HCT116 (cell line): ENCODE measurements at regions not wholly inside any gene's neighbourhood (a gene's known extent, or its start where the extent isn't known, plus 50 kb on each side); places are given as distances from the start of the nearest gene placed in this dataset.

Experiments used
- ATAC-seq: fragments of 200-7000 bp; cut with Tn5 transposase; 2 replicates; pipeline ENCODE4 v1.9.1; 2020; ENCODE audit warnings: mild to moderate bottlenecking, moderate library complexity
- BruUV-seq: library from RNA; stranded (reverse); fragments of 400-500 nt; replicated peaks from 2 replicates; lab custom pipeline; 2021; lab: Mats Ljungman, UMichigan
- CTCF ChIA-PET: fragments of 300-600 bp; sonication (Branson Sonifier 250); formaldehyde crosslinking; loops from one replicate; lab custom pipeline; 2021; ENCODE audit warnings: antibody characterized with exemption; lab: Charles Lee
- POLR2A ChIA-PET: fragments of 300-600, 350-600 bp; sonication (Branson Sonifier 250); formaldehyde crosslinking; loops from one replicate; lab custom pipeline; 2021; ENCODE audit warnings: antibody characterized with exemption; lab: Charles Lee
- RAD21 ChIA-PET, 2 experiments: fragments of 300-600 bp; sonication (Branson Sonifier 250); formaldehyde crosslinking; loops; one replicate each; lab custom pipeline; 2023; ENCODE audit warnings: low total read pairs in 2 of 2; ENCODE audit not compliant: uncharacterized antibody in 2 of 2, unreplicated experiment in 2 of 2, low non-redundant PET in 1 of 2; lab: Charles Lee
- DNase-seq: peaks from one replicate; pipeline ENCODE4 v3.0.0-alpha.2; 2010; ENCODE audit warnings: low read depth, low spot score
- H2AFZ ChIP-seq: fragments of 200-600 bp; shearing (Covaris generic), sonication (generic); 2 replicates; pipeline ENCODE4 v1.6.1; 2017; ENCODE audit warnings: low read depth, mixed run types, mixed read lengths, antibody characterized with exemption, low read length; ENCODE audit not compliant: poor library complexity, severe bottlenecking
- H3K27ac ChIP-seq: 2 replicates; pipeline ENCODE4 v1.5.1; 2012; ENCODE audit warnings: low read depth, low read length
- H3K27me3 ChIP-seq: fragments of 200-600 bp; sonication (generic); 2 replicates; pipeline ENCODE4 v1.6.1; 2016; ENCODE audit warnings: mixed run types, low read length, mixed read lengths; ENCODE audit not compliant: insufficient read depth
- H3K36me3 ChIP-seq, 2 experiments: fragments of 200-500 bp in 1 of 2; fragments of 200-600 bp in 1 of 2; sonication (Bioruptor generic) in 1 of 2; sonication (generic) in 1 of 2; 2 replicates each; pipeline versions ENCODE4 v1.5.1 to v1.6.1; 2014 to 2016; ENCODE audit warnings: low read length in 2 of 2, inconsistent platforms in 1 of 2, mixed read lengths in 1 of 2, mixed run types in 1 of 2; ENCODE audit not compliant: insufficient read depth in 2 of 2, control insufficient read depth in 1 of 2
- H3K4me1 ChIP-seq, 2 experiments: fragments of 200-600 bp in 1 of 2; sonication (generic) in 1 of 2; 2 replicates each; pipeline versions ENCODE4 v1.5.1 to v1.6.1; 2012 to 2017; ENCODE audit warnings: low read length in 2 of 2, inconsistent platforms in 1 of 2, mild to moderate bottlenecking in 1 of 2, mixed read lengths in 1 of 2, mixed run types in 1 of 2, moderate library complexity in 1 of 2; ENCODE audit not compliant: insufficient read depth in 2 of 2, control insufficient read depth in 1 of 2
- H3K4me2 ChIP-seq: fragments of 200-600 bp; sonication (generic); 2 replicates; pipeline ENCODE4 v1.6.1; 2017; ENCODE audit warnings: mixed run types, low read length, mixed read lengths
- H3K4me3 ChIP-seq, 2 experiments: fragments of 200-600 bp in 1 of 2; sonication (generic) in 1 of 2; replicated peaks in 1 of 2; 2 replicates each; pipeline ENCODE4 v1.5.1; 2011 to 2016; ENCODE audit warnings: low read length in 2 of 2, control low read depth in 1 of 2, low read depth in 1 of 2, mild to moderate bottlenecking in 1 of 2, mixed read lengths in 1 of 2, mixed run types in 1 of 2
- H3K79me2 ChIP-seq: fragments of 200-600 bp; sonication (generic); 2 replicates; pipeline ENCODE4 v1.6.1; 2017; ENCODE audit warnings: mild to moderate bottlenecking, mixed run types, low read length, moderate library complexity, mixed read lengths; ENCODE audit not compliant: insufficient read depth
- H3K9ac ChIP-seq: fragments of 200-600 bp; sonication (generic); 2 replicates; pipeline ENCODE4 v1.6.1; 2016; ENCODE audit warnings: low read length, mixed read lengths
- H3K9me2 ChIP-seq: fragments of 200-600 bp; sonication (generic), shearing (Covaris generic); 2 replicates; pipeline ENCODE4 v1.6.1; 2017; ENCODE audit warnings: mixed run types, mild to moderate bottlenecking, moderate library complexity; ENCODE audit not compliant: insufficient read depth
- H3K9me3 ChIP-seq, 2 experiments: fragments of 200-500 bp in 1 of 2; fragments of 200-600 bp in 1 of 2; sonication (Bioruptor generic) in 1 of 2; sonication (generic) in 1 of 2; 2 replicates each; pipeline ENCODE4 v1.6.1; 2014 to 2017; ENCODE audit warnings: low read length in 2 of 2, mixed read lengths in 2 of 2, inconsistent platforms in 1 of 2, low read depth in 1 of 2, mild to moderate bottlenecking in 1 of 2, mixed run types in 1 of 2, moderate library complexity in 1 of 2; ENCODE audit not compliant: control insufficient read depth in 1 of 2, insufficient read depth in 1 of 2
- H4K20me1 ChIP-seq: fragments of 200-600 bp; sonication (generic), shearing (Covaris generic); 2 replicates; pipeline ENCODE4 v1.6.1; 2017; ENCODE audit warnings: mixed run types, mild to moderate bottlenecking, moderate library complexity; ENCODE audit not compliant: insufficient read depth
- CBX3 ChIP-seq: IDR thresholded peaks from 2 replicates; pipeline ENCODE4 v1.6.1; 2012; ENCODE audit warnings: low read depth
- CEBPB ChIP-seq: IDR thresholded peaks from 2 replicates; pipeline ENCODE4 v1.6.1; 2012; ENCODE audit warnings: low read depth
- EGR1 ChIP-seq: IDR thresholded peaks from 2 replicates; pipeline ENCODE4 v1.6.1; 2012; ENCODE audit warnings: low read depth
- EZH2 ChIP-seq: fragments of 200-600 bp; sonication (generic); IDR thresholded peaks from 2 replicates; pipeline ENCODE4 v1.6.1; 2017; ENCODE audit warnings: antibody characterized with exemption, mixed run types
- MAX ChIP-seq: IDR thresholded peaks from 2 replicates; pipeline ENCODE4 v1.6.1; 2012
- POLR2A ChIP-seq: IDR thresholded peaks from 2 replicates; pipeline ENCODE4 v1.7.0; 2011; ENCODE audit warnings: borderline replicate concordance; ENCODE audit not compliant: insufficient read depth, insufficient read length; ENCODE audit errors: extremely low read depth
- POLR2AphosphoS5 ChIP-seq: IDR thresholded peaks from 2 replicates; pipeline ENCODE4 v1.6.1; 2011; ENCODE audit warnings: mild to moderate bottlenecking, low read depth, low read length, moderate library complexity
- SP1 ChIP-seq: IDR thresholded peaks from 2 replicates; pipeline ENCODE4 v1.6.1; 2012; ENCODE audit warnings: low read depth
- TCF7L2 ChIP-seq: IDR thresholded peaks from 2 replicates; pipeline ENCODE4 v1.7.0; 2011; ENCODE audit warnings: borderline replicate concordance, inconsistent platforms; ENCODE audit not compliant: insufficient read depth, insufficient read length; ENCODE audit errors: extremely low read depth
- YY1 ChIP-seq: IDR thresholded peaks from 2 replicates; pipeline ENCODE4 v1.6.1; 2011; ENCODE audit warnings: low read length, low read depth, moderate library complexity, mild to moderate bottlenecking; ENCODE audit not compliant: insufficient replicate concordance; ENCODE audit errors: extremely low read depth
- ZBTB33 ChIP-seq: IDR thresholded peaks from 2 replicates; pipeline ENCODE4 v1.6.1; 2011; ENCODE audit warnings: mild to moderate bottlenecking, low read length, moderate library complexity; ENCODE audit not compliant: insufficient replicate concordance; ENCODE audit errors: extremely low read depth
- ZFX ChIP-seq: fragments of 450-650 bp; IDR thresholded peaks from 2 replicates; pipeline ENCODE4 v1.6.1; 2017
- ZNF274 ChIP-seq: fragments of 200-500 bp; sonication (Bioruptor generic); IDR thresholded peaks from 2 replicates; pipeline ENCODE4 v1.6.1; 2014; ENCODE audit warnings: mild to moderate bottlenecking, low read depth, low read length, inconsistent platforms
- intact Hi-C: fragments of 100-400 bp; cut with micrococcal nuclease; formaldehyde crosslinking; loops from 2 replicates; pipeline ENCODE4 v1.10.0; 2022
- TF ChIP-seq, protein P1 (sequence below): IDR thresholded peaks from 2 replicates; pipeline ENCODE4 v1.6.1; 2012; ENCODE audit warnings: low read depth
- TF ChIP-seq, protein P2 (sequence below), 3 experiments: fragments of 200-600 bp in 1 of 3; sonication (generic) in 1 of 3; IDR thresholded peaks in 2 of 3; conservative IDR thresholded peaks in 1 of 3; 2 replicates each; pipeline ENCODE4 v1.5.1; 2012 to 2017; ENCODE audit warnings: low read depth in 2 of 3, low read length in 2 of 3, antibody characterized with exemption in 1 of 3, borderline replicate concordance in 1 of 3, control low read depth in 1 of 3, mild to moderate bottlenecking in 1 of 3, mixed read lengths in 1 of 3, mixed run types in 1 of 3, moderate library complexity in 1 of 3; ENCODE audit not compliant: insufficient read depth in 1 of 3

DNA sequence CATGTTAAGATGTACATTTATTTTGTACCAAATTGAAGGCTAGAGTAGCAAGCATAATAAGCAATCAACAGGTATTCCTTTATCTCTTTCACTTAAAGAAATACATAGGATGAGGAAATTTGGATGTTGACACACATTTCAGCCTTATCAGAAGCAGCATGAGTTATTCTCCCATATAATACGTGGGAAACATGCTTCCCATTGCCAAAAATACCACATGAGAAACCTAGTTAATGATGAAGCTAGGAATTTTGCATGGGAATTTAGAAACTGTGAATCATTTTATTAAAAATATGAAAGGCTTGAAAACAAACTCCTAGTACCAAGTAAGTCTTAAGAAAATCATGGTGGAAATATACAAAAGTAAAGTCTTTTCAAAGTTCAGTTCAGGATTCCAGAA, 751.8 kb downstream of the TSN start:
- ChIA-PET RAD21 (no interaction called here), CTCF (no interaction called here), POLR2A (no interaction called here)
- Histone ChIP-seq H2AFZ (no peak overlapping the region), H3K27me3 (no peaks in the 10 kb centered on the region), H3K36me3 (no peaks in the 10 kb centered on the region), H3K4me1 (no peaks in the 10 kb centered on the region), H4K20me1 (no peaks in the 10 kb centered on the region), H3K4me3 (no peak overlapping the region), H3K79me2 (no peaks in the 10 kb centered on the region), H3K4me2 (no peak overlapping the region), H3K9me3 (peaks cover 3 to 14% of the 10 kb centered on the region in 2 experiments; a peak in 2 of 4 replicates), H3K9me2 (no peaks in the 10 kb centered on the region), H3K9ac (no peak overlapping the region), H3K27ac (no peak overlapping the region)
- no TSS peak for BruUV-seq
- intact Hi-C loops: no loop called here
- TF ChIP-seq POLR2A: no peak
- TF ChIP-seq TCF7L2: no peak
- no peak for TF ChIP-seq CEBPB
- TF ChIP-seq EGR1: no peak
- TF ChIP-seq ZNF274: no peak
- TF ChIP-seq EZH2: no peak
- no peak for TF ChIP-seq MAX
- TF ChIP-seq CBX3: no peak
- no peak for TF ChIP-seq POLR2AphosphoS5
- TF ChIP-seq YY1: no peak
- TF ChIP-seq ZBTB33: no peak
- TF ChIP-seq SP1: no peak
- TF ChIP-seq, protein P1, sequence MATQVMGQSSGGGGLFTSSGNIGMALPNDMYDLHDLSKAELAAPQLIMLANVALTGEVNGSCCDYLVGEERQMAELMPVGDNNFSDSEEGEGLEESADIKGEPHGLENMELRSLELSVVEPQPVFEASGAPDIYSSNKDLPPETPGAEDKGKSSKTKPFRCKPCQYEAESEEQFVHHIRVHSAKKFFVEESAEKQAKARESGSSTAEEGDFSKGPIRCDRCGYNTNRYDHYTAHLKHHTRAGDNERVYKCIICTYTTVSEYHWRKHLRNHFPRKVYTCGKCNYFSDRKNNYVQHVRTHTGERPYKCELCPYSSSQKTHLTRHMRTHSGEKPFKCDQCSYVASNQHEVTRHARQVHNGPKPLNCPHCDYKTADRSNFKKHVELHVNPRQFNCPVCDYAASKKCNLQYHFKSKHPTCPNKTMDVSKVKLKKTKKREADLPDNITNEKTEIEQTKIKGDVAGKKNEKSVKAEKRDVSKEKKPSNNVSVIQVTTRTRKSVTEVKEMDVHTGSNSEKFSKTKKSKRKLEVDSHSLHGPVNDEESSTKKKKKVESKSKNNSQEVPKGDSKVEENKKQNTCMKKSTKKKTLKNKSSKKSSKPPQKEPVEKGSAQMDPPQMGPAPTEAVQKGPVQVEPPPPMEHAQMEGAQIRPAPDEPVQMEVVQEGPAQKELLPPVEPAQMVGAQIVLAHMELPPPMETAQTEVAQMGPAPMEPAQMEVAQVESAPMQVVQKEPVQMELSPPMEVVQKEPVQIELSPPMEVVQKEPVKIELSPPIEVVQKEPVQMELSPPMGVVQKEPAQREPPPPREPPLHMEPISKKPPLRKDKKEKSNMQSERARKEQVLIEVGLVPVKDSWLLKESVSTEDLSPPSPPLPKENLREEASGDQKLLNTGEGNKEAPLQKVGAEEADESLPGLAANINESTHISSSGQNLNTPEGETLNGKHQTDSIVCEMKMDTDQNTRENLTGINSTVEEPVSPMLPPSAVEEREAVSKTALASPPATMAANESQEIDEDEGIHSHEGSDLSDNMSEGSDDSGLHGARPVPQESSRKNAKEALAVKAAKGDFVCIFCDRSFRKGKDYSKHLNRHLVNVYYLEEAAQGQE: no peak
- TF ChIP-seq, protein P2, sequence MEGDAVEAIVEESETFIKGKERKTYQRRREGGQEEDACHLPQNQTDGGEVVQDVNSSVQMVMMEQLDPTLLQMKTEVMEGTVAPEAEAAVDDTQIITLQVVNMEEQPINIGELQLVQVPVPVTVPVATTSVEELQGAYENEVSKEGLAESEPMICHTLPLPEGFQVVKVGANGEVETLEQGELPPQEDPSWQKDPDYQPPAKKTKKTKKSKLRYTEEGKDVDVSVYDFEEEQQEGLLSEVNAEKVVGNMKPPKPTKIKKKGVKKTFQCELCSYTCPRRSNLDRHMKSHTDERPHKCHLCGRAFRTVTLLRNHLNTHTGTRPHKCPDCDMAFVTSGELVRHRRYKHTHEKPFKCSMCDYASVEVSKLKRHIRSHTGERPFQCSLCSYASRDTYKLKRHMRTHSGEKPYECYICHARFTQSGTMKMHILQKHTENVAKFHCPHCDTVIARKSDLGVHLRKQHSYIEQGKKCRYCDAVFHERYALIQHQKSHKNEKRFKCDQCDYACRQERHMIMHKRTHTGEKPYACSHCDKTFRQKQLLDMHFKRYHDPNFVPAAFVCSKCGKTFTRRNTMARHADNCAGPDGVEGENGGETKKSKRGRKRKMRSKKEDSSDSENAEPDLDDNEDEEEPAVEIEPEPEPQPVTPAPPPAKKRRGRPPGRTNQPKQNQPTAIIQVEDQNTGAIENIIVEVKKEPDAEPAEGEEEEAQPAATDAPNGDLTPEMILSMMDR (IDR thresholded peaks at IDR 0.05 in 2 of 3, conservative IDR thresholded peaks at IDR 0.05 in 1 of 3; ENCODE audit: borderline replicate concordance in 1 of 3, insufficient read depth in 1 of 3, low read depth in 2 of 3, low read length in 2 of 3): no peak
- no peak for TF ChIP-seq ZFX
- DNase-seq: no peak
- no peak for ATAC-seq
